Stimulated activated CD8-positive, alpha-beta memory T cell treated with anti-CD3 and anti-CD28 coated beads, Interleukin-4, amount 100 ng/mL, for 48 hours (primary cell): ENCODE measurements at regions not wholly inside any gene's neighbourhood (a gene's known extent, or its start where the extent isn't known, plus 50 kb on each side); places are given as distances from the start of the nearest gene placed in this dataset.

Source experiments
- DNase-seq: peaks from one replicate; pipeline ENCODE4 v3.0.0-alpha.2; 2020

DNA sequence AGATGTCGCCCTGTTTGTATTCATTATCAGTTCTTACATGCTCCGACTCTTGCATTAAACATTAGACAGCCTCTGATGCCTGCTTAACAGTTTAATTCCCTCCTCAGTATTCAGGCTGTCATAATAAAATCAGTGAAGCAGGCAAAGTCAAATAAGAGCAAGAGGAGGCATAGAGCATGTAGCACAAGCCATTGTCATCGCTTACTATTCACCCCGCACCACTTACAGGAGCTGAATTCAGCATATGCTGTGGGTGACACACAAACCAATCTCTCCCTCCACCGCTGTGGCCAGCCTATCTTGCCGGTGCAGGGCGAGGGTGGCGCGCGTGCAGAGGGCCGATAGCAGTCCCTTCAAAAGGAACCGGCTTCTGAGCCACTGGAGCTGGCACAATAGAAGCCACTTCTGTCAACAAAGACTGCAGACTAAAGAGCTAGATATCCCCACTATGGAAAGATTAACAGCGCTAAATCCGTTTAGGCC is 433.2 kb upstream of the MGMT start:
- DNase-seq, result peak; percentile 50

DNA sequence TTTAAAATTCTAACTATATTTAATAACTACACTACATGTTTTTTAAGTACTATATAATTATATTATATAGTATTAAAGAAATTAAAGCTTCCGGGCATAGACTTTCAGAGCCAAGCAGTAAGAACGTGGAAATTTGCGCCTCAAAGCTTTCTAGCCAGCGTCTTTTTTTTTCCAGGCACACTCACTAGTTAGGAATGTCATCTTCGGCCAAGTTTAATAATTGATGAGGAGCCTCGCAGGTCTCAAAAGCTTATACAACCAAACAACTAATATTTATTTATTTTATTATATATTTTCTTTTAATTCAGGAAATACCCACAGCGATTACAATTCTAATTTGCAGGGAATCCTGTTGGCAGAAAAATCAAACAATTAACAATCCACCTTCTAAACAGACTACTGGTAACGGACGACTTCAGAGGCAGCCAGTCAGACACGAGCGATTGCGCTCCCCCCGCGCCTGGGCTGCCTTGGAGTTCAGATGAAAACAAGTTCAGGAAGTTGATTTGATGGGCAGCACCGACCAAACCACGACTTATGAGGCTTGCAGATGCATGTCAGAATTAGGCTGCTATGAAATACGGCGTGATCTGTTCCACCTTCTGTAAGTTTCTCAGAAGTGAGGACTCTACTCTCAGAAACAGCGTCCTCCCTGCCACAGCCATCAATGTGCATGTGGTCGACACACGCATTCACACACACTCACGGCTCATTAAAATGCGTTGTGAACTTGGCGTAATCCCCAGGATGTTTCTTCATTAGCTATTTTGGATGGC is 431.8 kb upstream of the MGMT start:
- DNase-seq, result peak; percentile 67

DNA sequence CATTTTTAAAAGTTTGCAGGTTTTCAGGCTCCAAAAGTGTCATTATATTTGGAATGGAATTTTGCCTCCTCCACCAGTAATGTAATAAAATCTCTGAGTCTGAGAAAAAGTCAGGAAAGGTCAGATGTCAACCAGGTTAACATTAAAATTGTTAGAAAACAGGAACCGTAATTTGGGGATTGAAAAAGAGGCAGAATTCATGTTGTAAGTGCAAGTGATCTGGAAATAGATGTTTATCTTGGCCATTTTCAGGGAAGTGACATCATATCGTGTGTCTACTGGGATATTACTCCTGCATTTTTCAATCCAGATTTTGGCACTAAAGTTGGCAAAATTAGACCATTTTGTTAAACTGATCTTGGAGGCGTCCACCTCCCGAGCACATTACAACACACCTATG is 428.5 kb upstream of the MGMT start:
- DNase-seq, result no peak

DNA sequence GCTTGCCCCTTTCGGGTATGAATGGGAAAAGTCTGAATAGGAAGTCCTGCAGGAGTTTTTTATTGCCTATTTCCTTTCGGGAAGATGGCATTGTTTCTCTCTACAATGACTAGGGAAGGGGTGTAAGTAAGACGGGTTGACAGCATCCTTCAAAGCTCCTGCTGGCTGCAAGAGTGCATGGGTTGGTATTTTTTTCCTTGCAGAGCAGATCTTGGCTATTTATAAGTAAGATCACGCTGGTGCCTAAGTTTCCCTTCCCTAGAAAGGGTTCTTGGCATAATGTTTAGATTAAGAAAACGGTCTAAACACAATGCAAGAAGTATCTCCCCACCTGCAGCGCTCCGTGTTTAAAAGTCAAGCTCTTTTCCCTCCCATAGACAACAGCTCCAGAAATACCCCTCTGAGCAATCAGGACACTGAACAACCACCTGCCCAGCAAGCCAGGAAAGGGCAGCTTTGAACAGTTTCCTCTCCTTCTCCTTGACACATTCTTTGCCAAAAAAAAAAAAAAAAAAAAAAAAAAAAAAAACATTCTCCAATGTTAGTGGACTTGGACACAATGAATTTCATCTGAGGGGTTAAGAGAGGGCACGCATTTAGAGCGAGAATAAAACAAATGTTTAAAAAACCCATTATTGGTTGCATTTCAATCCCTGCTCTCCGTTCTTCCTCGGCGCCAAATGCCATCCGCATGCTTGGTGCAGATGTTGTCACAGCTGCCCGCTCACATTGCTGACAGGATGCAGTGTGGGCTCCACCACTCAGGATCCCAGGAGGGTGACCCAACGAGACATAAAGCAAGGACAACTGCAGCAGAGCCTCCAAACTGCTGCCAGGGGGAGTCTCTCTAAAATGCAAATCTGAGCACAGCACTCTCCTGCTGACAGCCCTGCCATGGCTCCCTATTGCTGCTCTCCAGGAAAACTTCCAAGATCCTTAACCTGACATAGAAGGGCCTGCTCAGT is 427.4 kb upstream of the MGMT start:
- no peak for DNase-seq

DNA sequence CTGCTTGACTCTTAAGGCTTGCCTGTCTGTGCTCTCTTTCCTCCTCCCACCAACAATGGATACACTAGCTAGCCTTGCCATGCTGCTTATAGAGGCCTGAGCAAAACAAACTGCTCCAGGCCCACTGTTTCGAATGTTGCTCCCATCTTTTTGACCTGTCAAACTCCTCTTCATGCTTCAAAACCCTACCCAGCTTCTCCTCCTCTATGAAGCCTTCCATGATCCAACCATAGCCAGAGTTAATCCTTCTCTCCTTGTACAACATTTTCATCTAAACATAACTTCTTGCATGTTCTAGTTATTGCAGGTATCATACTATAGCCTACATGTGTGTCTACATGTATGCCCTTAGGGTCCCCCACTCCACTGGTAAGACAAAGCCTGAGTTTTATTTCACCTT is 426.7 kb upstream of the MGMT start:
- DNase-seq, result no peak

DNA sequence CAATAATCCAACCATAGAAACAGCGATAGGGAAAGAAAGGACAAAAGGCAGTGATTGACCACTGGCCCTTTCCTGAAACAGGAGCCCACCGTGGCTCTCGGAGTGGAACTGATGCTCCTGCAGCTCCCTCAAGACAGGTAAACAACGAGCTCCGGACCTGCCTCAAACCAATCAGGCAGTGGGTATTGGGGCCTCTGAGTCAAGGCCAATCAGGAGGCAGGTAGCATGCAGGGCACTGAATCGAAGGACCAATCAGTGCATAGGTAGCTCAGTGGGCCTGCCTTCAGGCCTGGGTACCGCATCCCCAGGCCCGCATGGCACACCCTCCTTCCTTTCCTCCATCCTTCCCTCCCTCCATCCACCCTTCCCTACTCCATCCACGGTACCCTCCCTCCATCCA is 425.1 kb upstream of the MGMT start:
- no peak for DNase-seq

DNA sequence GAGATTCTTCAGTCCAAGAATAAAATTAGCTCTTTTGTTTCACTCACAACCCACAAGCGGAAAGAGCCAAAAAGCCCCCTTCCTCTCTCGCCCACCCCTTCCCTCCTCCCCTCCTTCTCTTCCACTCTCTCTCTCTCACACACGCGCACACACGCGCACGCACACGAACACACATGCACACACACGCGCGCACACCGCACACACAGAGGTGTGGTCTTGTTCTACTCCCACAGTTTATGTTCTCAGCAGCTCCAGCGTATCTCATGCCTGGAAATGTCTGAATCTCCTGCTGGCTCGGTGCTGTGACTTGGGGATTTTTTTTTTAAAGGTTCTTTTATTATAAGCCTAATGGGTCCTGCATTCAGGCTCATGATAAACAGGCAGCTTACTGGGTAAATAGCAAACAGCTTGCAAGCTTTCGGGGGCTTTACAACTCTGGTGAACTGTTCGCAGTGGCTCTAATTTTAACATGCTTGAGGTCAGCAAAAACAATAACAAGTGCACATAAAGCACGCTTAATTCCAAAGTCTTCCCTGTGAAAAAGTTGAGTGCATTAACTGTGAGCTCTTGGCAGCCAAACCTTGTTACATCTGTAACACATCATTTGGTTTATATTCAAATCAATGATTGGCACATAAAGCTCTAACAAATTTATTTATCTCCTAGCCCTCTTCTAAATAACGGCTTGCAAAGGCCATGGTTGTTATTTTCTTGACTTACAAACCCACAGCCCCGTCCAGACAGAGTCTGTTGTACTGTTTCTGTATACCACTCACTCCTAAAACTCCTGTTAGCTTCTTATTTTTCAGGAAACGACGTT is 424.1 kb upstream of the MGMT start:
- no peak for DNase-seq

DNA sequence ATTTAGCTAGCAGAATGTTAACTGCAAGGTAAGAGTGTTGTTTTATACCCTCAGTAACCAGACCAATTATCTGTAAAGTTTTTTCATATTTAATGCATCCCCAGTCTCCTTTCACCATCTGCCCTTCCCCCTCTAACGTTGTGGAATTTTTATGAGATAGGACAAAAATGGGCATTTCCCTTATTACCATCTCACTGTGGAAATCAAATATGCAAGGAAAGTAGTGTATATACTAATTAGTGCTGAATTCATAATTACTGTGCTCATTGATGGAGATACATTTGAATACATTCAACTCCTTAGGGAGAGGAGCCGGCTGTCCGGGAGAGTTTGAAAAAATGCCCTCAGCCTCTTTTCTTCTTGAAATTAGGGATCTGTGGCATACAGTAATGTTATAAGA is 423.4 kb upstream of the MGMT start:
- DNase-seq, result no peak

DNA sequence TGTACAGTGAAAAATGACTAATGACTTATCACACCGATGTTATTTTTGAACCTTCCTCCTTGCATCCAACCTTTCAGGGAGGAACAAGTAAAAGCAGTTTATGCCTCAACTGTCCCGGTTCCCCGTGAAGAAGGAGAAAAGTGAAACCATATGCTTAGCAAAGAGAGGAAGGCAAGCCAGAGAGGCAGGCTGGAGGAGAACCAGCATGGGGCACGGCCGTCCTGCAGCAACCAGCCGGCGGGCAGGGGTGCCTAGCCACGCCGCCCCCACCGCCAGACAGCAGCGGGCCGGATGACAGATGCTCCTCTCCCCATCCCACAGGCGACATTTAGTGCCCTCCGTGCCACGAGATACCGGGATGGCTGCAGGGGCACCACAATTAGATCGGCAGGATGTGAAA is 421.4 kb upstream of the MGMT start:
- no peak for DNase-seq

DNA sequence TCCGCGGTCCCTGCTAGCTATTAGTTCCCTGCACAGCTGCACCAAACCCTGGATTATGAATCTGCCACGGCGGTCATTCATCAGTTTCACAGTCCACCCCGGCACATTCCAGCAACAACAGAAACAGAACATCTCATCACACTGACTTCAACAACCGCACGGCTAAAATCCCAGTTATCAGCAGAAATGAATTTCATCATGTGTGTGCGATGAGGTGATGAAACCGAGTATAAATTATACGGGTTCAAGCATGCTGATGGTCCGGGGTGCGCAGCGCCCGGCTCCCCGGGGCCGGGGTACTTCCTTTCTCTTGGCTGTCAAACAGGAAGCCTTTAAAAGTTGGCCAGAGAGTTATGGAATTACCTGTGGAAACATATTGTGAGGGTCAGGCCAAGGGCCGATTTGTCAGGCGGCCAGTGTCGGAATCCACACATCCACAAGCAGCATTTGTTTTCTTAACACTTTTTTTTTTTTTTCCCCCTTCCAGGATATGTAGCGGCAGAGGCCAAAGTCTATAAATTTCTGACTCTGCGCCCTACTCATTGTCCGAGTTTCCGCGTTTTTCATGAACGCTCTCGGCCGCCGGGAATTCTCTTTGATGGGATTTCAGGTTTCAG is 420.9 kb upstream of the MGMT start:
- DNase-seq, result no peak

DNA sequence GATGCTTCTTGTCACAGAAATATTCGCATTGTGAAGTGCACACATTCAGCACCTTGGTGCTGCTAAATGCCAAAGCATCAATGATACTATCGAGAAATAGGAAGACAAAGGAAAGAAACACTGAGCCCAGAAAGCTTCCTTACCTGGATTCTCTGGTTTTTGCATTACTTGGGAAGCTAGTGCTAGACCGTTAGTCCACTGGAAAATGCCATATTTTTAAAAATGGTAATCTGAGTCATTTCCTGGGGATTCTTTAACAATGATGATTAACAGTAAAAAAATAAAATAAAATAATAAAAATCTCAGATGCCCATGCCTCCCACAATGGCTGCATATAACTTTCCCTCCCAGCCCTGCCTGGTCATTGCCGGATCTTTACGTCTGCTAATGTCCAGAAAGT is 420.1 kb upstream of the MGMT start:
- DNase-seq, result no peak

DNA sequence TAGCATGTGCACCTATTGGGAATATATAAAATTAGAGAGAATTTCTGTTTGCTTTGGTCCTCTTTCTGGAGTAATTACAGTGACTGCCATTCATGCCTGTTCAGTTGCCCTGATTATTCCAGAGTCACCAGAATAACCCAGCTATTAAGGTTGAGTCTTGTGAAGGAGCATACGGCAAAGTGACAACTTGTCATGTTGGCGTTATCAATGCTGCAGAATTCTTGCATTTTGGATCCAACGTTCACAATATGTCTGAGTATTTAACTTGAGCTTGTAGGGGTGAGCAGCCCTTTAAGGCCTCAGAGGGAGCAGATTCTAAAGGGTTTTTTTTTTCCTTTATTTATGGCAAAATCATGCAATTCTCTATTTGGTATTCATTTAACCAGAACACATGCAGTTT is 419.4 kb upstream of the MGMT start:
- DNase-seq, result no peak

DNA sequence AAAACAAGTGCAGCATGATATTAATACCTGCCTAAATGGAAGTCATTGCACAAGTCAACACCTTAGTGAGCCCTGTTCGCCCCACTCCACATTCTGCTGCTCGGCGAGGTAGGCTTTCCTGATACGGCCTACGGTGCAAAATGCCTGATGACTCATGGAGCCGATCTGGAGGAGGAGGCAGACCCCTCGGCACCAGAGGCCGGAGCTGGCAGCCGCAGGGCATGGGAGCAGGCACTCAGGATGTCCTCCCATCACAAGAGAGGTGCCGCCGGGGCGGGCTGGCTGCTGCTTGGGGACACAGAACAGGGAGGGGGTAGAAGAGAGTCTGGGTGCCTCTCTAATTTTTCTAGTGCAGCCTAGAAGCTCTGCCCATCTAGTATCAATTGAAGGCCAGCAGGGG is 418.5 kb upstream of the MGMT start:
- no peak for DNase-seq

DNA sequence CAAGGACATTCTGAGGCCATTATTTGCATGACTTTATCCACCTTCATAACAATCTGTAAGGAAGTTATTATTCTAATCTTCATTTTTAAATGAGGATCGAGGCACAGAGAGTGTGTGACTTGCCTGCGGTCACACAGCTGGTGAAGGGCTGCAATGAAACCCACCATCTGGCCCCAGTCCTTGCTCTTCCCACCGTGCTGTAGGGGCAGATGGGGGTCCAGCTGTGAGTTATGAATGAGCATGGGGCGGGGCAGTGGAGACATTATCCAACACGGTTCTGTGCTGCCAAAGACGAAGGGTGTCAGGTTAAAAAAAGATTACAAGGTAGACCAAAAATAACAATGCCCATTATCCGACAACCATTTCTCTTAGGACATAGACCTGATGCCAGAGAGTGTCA is 417.5 kb upstream of the MGMT start:
- no peak for DNase-seq

DNA sequence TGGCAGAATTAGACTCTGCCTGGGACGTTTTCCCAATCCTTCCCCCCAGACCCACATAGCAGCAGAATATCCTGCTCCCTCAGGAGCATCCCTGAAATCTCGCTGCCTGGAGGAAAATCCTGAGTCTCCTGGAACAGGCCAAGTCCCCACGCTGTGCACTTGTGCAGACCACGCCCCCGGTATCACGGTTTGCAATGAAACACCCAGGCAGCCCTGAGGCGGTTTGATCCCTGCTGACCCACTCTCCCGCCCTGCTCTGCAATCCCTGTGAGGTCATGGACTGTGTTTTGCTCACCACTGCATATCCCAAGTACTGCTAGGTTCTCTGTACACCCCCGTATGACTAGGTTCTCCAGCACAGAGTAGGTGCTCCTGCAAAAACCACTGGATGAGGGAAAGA is 411.8 kb upstream of the MGMT start:
- DNase-seq, result no peak

DNA sequence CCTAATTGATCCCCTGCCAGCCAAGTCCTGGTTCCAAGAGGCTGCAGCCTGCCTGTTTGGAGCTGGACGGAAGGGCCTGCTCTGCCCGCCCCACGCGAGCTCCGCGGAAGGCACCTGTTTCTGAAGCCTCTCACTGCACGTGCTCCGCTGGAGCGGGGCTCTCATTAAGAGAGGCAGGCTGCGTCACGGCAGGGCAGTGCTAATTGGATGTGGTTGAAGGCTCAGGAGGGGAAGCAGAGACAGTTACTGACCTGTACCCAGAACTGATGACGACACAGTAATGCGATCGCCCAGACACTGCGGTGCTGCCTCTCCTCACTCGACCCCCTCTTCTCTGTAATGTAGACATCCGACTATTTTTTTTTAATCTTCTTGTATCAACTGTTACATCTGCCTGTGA is 411.1 kb upstream of the MGMT start:
- no peak for DNase-seq

DNA sequence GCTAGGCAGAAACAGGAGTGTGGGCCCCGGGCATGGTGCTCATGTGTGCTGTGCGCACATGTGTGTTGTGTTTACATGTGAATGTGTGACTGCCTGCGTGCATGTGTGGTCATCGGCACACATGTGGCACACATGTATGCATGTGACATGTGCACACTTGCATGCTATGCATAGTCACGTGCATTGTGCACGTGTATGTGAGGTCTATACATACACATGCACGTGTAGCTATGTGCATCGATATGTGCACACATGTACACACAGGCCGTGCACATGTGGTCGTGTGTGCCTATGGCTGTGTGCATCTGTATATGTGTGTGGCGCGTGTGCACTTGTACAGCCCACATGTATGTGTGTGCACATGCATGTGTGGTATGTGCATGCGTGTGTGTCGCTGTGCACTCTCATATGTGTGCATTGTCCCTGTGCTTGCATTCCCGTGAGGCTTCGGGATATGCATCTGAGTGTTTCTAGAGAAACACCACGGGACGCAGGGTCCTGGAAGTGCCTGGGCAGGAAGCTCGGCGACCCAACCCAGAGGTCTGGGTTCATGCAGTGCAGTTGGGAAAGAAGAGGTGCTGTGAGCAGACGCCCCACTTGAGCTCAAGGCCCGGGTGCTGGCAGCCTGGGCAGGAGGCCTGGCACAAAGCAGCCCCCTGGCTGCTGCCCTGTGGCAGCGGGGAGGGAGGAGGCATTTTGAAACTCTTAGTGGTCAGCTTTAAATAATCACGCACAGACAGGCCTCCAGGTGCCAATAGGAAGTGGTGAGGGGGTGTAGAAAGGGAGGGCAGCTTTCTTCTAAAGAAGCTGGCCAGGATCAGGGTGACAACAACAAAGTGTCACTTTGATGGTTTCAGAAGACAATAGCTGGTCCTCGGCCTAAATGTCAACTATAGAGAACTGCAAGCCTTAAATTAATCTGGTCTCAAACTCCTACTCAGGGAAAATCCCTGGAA is 410.0 kb upstream of the MGMT start:
- no peak for DNase-seq

DNA sequence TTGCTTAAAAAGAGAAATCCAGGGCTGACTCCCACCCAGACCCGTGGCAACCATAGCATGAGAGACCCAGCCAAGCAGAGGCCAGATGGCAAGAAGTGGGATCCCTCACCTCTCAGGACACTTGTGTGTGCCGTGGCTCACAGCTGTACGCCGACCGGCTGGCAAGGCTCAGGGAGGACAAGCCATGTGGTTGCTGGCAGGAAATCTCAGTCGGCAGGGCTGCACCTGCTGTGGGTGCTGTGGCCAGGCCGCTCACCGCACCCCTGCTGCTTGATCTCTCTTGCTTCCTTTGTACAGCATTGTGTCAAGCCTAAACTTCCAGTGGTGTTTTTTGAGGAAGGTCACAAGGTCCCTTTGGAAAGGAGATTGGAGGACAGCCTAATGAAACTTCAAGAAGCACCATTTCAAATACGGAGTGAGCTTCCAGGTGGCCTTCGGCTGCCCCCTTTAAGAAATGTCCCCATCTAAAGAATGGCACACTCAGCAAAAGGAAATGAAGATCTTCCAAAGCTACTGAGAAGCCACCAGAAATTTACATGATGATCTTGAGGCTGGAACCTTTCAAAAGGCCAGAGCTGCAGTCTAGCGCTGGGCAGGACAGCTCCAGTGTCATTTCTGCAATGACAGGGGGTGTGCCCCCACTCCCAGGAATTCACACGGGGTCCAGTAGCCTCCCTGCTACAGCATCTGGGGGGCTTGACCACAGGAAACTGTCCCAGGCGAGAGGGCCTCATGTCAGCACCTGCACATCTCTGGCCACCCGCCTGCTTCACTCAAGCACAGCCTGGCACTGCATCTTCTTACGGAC is 409.0 kb upstream of the MGMT start:
- peak; percentile 57 for DNase-seq

DNA sequence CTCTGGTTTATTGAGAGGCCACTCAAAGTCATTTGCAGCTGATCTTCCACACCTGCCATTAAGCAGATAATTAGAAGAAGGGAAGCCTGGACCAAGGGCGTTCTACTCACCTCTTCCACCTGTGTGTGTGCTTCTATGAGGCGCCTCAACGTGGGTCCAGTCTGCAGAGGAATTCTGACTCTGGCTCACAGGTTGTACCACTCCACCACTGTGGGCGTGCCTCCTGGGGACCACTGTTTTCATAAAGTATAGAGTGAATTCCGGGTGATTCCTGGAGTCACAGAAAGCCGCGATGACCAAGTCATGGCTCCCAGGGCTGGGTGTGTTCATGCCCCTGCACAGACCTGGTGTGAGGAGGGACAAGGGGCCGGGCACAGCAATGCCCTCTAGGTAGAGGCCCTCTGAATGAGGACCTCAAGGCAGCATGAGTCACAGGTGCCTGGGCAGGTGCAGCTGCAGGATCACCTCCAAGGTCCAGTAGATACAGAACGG is 408.3 kb upstream of the MGMT start:
- no peak for DNase-seq

DNA sequence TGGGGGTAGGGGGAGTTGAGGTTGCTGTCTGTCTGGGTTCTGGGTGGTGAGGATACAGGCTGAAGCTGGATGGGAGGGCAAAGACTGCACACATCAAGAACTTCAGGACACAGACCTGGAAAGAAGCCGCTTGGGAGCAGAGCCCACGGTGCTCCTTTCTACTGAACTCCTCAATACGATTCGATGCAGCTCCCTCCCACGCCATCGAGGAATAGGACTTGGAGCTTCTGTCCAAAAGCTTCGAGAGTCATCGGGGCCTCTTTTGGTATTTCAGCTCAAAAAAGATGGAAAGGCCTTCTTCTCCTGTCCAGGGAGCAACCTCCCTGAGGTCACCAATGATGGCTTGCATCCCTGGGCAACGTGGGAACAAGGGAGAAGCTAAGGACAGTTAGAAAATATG is 407.1 kb upstream of the MGMT start:
- DNase-seq, result no peak
